ENCODE measurements at regions not wholly inside any gene's neighbourhood (a gene's known extent, or its start where the extent isn't known, plus 50 kb on each side); places are given as distances from the start of the nearest gene placed in this dataset.
"Not testable (repeated sequence)": the region's sequence is repeated elsewhere in the genome, so short reads cannot be mapped to it uniquely, and the experiment has no call there.

GRCh38 chrX:131826572-131826971 is 196.5 kb upstream of the STK26 start:
- no peak for DNase-seq (ENCODE audit: low read depth in 2 of 2)

- DNase-seq (ENCODE audit: low read depth in 2 of 2), result no peak
These were observed 195.2 kb upstream of the STK26 start for GRCh38 chrX:131827935-131828334.

- DNase-seq (ENCODE audit: low read depth in 2 of 2), result no peak
These were observed 194.6 kb upstream of the STK26 start for GRCh38 chrX:131828482-131828881.

GRCh38 chrX:131830400-131831184 is 192.5 kb upstream of the STK26 start:
- DNase-seq (ENCODE audit: low read depth in 2 of 2), result no peak

- DNase-seq (ENCODE audit: low read depth in 2 of 2), result no peak
These were observed 191.9 kb upstream of the STK26 start for GRCh38 chrX:131831185-131831520.

GRCh38 chrX:131836161-131836560 is 186.9 kb upstream of the STK26 start:
- DNase-seq (ENCODE audit: low read depth in 2 of 2), result no peak

- DNase-seq (ENCODE audit: low read depth in 2 of 2), result no peak
These were observed 185.8 kb upstream of the STK26 start for GRCh38 chrX:131837325-131837724.

GRCh38 chrX:131840799-131841495 is 182.2 kb upstream of the STK26 start:
- DNase-seq (ENCODE audit: low read depth in 2 of 2), result no peak

GRCh38 chrX:131841496-131842437 is 181.3 kb upstream of the STK26 start:
- DNase-seq (ENCODE audit: low read depth in 2 of 2), result no peak

GRCh38 chrX:131843987-131844386 is 179.1 kb upstream of the STK26 start:
- DNase-seq (ENCODE audit: low read depth in 2 of 2), result no peak

- DNase-seq (ENCODE audit: low read depth in 2 of 2), result no peak
These were observed 177.9 kb upstream of the STK26 start for GRCh38 chrX:131845201-131845600.

GRCh38 chrX:131845771-131846170 is 177.3 kb upstream of the STK26 start:
- no peak for DNase-seq (ENCODE audit: low read depth in 2 of 2)

- DNase-seq (ENCODE audit: low read depth in 2 of 2), result not testable (repeated sequence)
These were observed 172.1 kb upstream of the STK26 start for GRCh38 chrX:131850964-131851363.

- no peak for DNase-seq (ENCODE audit: low read depth in 2 of 2)
These were observed 169.7 kb upstream of the STK26 start for GRCh38 chrX:131853440-131853839.

GRCh38 chrX:131854581-131854980 is 168.5 kb upstream of the STK26 start:
- no peak for DNase-seq (ENCODE audit: low read depth in 2 of 2)

GRCh38 chrX:131861088-131861787 is 161.9 kb upstream of the STK26 start:
- no peak for DNase-seq (ENCODE audit: low read depth in 2 of 2)

GRCh38 chrX:131862321-131862720 is 160.8 kb upstream of the STK26 start:
- no peak for DNase-seq (ENCODE audit: low read depth in 2 of 2)

- DNase-seq (ENCODE audit: low read depth in 2 of 2), result no peak
These were observed 153.9 kb upstream of the STK26 start for GRCh38 chrX:131869182-131869581.

GRCh38 chrX:131874300-131874699 is 148.8 kb upstream of the STK26 start:
- no peak for DNase-seq (ENCODE audit: low read depth in 2 of 2)

GRCh38 chrX:131875827-131876226 is 147.3 kb upstream of the STK26 start:
- not testable (repeated sequence) for DNase-seq (ENCODE audit: low read depth in 2 of 2)

GRCh38 chrX:131881194-131881593 is 141.9 kb upstream of the STK26 start:
- no peak for DNase-seq (ENCODE audit: low read depth in 2 of 2)

GRCh38 chrX:131885042-131885441 is 138.1 kb upstream of the STK26 start:
- DNase-seq (ENCODE audit: low read depth in 2 of 2), result not testable (repeated sequence)
